ENCODE measurements at regions not wholly inside any gene's neighbourhood (a gene's known extent, or its start where the extent isn't known, plus 50 kb on each side); places are given as distances from the start of the nearest gene placed in this dataset.

GRCh38 chr10:10421071-10421470 lies 596.6 kb upstream of the CELF2 start:
- no peak for DNase-seq (ENCODE audit: low read depth, low spot score)

GRCh38 chr10:10431422-10432066 lies 586.1 kb upstream of the CELF2 start:
- DNase-seq (ENCODE audit: low read depth, low spot score) = no peak

DNA sequence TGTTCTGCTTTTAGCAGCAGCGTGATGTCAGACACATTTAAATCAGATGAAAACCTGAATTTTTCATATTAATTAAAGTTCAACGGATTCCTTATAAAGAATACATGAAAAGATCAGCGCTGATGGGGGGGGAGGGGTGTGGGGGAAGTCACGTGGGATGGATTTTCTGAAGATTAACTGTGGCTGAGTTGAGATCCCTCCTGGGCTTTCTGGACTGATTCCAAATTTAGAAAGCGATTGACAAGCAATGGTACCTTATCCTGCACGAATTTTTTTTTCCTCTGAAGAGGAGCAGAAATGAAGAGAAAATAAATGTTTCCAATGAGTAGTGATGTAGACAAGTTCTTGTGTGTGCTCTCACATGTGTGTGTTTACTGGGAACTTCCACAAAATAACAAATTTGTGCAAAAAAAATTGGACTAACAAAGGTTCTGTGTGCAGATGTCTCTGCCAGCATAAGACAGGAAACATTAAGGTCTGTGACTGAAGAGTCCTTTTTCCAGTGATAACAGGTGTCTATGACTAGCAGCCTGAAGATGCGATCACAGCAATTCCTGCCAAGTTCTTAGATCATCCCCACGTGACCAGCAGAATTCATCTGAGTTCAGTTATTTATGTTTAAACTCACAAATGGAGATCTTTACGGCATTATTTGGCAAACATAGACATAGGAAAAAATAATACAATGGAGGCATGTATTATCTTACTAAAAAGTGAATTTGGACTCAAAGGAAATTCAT lies 585.2 kb upstream of the CELF2 start:
- no peak for DNase-seq (ENCODE audit: low read depth, low spot score)

DNA sequence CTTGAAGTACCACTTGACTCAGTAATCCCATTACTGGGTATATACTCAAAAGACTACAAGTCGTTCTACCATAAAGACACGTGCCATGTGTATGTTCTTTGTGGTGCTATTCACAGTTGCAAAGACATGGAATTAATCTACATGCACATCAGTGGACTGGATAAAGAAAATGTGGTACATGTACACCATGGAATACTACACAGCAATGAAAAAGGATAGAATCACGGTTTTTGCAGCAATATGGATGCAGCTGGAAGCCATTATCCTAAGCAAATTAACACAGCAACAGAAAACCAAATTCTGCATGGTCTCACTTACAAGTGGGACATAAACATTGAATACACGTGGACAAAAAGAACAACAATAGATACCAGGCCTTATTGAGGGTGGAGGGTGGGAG lies 583.4 kb upstream of the CELF2 start:
- DNase-seq (ENCODE audit: low read depth, low spot score) = no peak

GRCh38 chr10:10437886-10438285 lies 579.8 kb upstream of the CELF2 start:
- DNase-seq (ENCODE audit: low read depth, low spot score) = no peak

- DNase-seq (ENCODE audit: low read depth, low spot score) = no peak
Observed at GRCh38 chr10:10438335-10439100, 579.2 kb upstream of the CELF2 start.

DNA sequence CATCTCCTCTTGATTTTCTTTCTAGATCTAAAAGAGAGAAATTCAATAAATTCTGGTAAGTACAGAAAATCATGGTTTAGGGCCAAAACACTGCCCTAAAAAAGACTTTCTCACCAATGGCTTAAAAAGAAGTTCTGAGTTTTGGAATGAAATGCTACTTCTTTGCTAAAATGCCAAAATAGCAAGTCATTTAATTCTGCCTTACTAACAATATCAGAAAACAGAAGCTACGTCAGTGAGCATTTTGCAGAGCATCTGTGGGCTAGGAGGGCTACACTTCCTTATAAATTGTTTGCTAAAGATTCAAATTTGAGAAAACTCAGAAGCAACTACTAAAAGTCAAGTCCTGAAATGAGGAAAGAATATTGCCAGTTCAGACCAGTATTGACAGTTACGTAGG lies 560.8 kb upstream of the CELF2 start:
- DNase-seq (ENCODE audit: low read depth, low spot score) = no peak

- no peak for DNase-seq (ENCODE audit: low read depth, low spot score)
Observed at GRCh38 chr10:10460451-10460850, 557.2 kb upstream of the CELF2 start.

GRCh38 chr10:10462151-10462941 lies 555.3 kb upstream of the CELF2 start:
- DNase-seq (ENCODE audit: low read depth, low spot score) = no peak

DNA sequence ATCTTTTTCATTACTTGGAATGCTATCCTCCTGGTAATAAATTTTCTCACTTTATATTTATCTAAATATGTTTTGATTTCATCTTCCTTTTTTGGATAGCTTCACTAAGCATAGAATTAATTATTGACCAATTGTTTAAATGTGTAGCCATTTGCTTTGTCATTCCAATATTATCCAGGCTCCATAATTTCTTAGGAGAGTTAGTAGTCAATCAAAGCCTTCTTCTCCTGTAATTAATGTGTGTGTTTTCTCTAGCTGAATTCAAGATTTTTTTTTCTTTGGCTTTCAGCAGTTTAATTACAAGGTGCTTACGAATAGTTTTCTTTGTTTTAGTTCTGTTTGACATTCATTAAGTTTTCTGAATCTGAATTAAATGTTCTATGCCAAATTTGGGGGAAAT lies 545.9 kb upstream of the CELF2 start:
- DNase-seq (ENCODE audit: low read depth, low spot score) = no peak

DNA sequence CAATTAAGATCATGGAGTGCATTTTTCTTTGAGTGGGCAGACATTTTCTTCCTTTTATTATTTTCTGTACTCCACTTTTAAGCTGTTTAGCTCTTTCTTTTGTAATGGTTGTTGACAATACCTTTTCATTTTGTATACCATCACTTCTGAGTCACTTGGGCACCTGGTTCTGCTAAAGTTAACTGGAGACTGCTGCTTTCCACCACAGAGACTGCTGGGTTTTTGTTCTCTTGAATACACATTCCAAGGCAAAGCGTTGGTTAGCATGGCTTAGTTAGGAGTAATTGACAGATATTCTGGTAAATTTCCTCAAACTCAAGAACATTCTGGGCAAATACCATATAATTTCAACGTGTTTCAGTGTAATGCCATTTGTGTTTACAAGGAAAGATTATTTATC lies 541.9 kb upstream of the CELF2 start:
- peak; percentile 30 for DNase-seq (ENCODE audit: low read depth, low spot score)

DNA sequence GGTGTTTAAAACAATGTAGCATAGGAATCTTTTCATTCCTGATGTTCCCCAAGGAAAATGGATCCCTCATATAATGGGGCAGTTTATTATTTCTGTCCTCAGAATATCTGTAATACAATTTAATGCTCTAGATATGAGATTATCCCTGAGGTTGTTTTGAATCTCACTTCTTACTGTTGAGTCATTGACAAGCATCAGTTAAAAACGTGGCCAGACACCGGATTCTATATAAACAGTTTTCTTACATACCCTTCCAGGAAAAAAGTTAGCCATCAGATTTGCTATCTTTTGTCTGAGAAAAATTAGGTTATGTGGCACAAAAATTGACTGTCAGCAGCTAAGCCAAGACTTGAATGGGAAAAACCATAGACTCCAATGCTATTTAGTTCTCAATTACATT lies 539.8 kb upstream of the CELF2 start:
- no peak for DNase-seq (ENCODE audit: low read depth, low spot score)

DNA sequence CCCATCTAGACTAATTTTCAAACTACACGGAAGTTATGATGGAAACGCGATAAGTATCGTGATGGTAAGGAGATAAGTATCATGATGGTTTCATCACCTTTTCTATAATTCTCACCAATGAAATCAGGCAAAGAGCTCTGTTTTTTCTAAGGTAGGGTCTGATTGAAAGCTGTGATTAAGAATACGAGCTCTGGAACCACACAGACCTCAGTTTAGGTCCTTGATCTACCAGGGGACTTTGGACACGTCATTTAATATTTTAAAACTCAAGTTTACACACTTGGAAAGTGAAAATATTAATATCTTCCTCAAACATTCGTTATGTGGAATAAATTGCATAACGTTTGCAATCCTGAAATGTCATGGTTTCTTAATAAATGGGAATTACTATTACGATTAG lies 538.2 kb upstream of the CELF2 start:
- DNase-seq (ENCODE audit: low read depth, low spot score) = no peak

DNA sequence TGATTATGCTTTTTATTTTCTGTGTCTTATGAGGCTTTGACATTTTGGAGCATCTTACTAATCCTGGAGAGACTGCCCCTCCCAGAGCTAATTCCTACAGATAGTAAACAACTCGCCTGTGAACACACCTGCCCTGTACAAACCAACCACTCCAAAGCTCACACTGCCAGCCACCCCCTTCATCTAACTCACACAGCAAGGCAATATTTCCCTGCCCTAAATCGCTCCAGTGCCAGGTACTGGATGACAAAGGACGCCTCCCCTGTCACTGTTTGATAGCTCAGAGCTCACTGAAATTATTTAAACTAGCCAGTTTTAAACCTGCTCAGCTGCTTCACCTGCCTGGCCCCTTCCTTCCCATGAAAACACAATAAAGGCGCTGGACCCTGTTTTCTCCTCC lies 535.1 kb upstream of the CELF2 start:
- no peak for DNase-seq (ENCODE audit: low read depth, low spot score)

- no peak for DNase-seq (ENCODE audit: low read depth, low spot score)
Observed at GRCh38 chr10:10489076-10489475, 528.6 kb upstream of the CELF2 start.

- no peak for DNase-seq (ENCODE audit: low read depth, low spot score)
Observed at GRCh38 chr10:10489805-10490571, 527.7 kb upstream of the CELF2 start.

DNA sequence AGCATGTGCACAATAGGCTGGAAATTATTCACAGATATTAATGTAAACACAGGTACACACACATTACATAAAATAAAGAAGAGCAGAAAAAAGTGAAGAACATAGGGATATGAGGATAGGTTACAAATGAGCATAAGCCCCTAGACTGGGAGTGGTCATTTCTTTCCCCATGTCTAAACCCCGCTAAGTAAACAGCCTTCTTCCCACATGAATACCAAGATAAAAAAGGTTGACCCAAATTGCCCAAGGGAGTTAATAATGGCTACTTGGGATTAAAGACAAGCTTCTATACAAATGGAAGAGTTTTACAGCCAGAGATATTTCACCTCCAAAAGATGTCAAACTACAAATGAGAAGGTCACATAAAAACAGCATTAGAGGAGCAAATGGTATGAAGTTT lies 527.1 kb upstream of the CELF2 start:
- no peak for DNase-seq (ENCODE audit: low read depth, low spot score)

DNA sequence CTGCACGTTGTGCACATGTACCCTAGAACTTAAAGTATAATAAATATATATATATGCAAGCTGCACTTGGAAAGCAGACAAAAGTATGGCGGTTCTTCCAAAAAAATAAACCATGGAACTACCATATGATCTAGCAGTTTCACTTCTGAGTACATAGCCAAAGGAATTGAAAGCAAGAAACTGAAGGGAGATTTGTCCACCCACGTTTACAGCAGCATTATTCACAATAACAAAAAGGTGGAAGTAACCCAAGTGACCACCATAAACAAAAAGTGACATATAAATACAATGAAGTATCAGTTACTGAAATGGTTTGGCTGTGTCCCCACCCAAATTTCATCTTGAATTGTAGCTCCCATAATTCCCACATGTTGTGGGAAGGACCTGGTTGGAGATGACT lies 525.3 kb upstream of the CELF2 start:
- no peak for DNase-seq (ENCODE audit: low read depth, low spot score)

- no peak for DNase-seq (ENCODE audit: low read depth, low spot score)
Observed at GRCh38 chr10:10493833-10494232, 523.8 kb upstream of the CELF2 start.

DNA sequence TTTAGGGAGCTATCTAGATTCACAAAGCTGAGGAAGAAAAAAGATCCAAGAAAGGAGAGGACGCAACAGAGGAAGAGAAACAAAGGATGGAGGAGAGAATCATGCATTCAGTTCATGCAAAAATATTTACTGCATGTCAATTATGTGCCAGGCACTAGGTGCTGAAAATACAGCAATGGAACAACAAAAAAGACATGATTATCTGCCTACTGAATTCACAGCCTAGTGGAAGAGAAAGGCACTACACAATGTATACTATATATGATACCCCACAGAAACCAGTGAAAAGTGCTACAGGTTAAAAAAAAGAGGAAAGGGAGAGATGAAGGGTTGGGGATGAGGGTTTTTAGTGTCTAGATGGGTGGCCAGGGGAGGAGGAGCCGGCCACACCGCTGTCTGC lies 520.4 kb upstream of the CELF2 start:
- DNase-seq (ENCODE audit: low read depth, low spot score) = no peak

- no peak for DNase-seq (ENCODE audit: low read depth, low spot score)
Observed at GRCh38 chr10:10498781-10499180, 518.9 kb upstream of the CELF2 start.

Measured in iPS DF 19.7 (cell line).